HepG2 (cell line): ENCODE measurements at regions not wholly inside any gene's neighbourhood (a gene's known extent, or its start where the extent isn't known, plus 50 kb on each side); places are given as distances from the start of the nearest gene placed in this dataset.

Experiments
- ATAC-seq: fragments of 200-7000 bp; cut with Tn5 transposase; 3 replicates; pipeline ENCODE4 v1.9.1; 2020; ENCODE audit warnings: mild to moderate bottlenecking, moderate library complexity
- BruUV-seq: library from RNA; stranded (reverse); fragments of 400-500 nt; replicated peaks from 2 replicates; lab custom pipeline; 2021; lab: Mats Ljungman, UMichigan
- CTCF ChIA-PET: fragments of 300-600 bp; formaldehyde crosslinking; extraction: SDS; loops from one replicate; lab custom pipeline; 2021; ENCODE audit warnings: low total read pairs, inconsistent platforms, low intra/inter-chr PET ratio; lab: Yijun Ruan, JAX
- POLR2A ChIA-PET: fragments of 350-600 bp; sonication (Branson Sonifier 250); formaldehyde crosslinking; loops from one replicate; lab custom pipeline; 2020; ENCODE audit warnings: antibody characterized with exemption, inconsistent platforms; lab: Yijun Ruan, JAX
- DNase-seq: peaks from one replicate; pipeline ENCODE4 v3.0.0-alpha.2; 2015; ENCODE audit warnings: low spot score
- FAIRE-seq: peaks from 3 replicates; lab custom pipeline; 2011; peaks lifted over from hg19 to GRCh38; lab: Jason Lieb, UNC
- H2AFZ ChIP-seq: one replicate; pipeline ENCODE4 v1.6.1; 2011; ENCODE audit warnings: low read length, inconsistent platforms
- H3K27ac ChIP-seq: fragments of 300-600 bp; 3 replicates; pipeline ENCODE4 v1.8.0; 2011; ENCODE audit warnings: mixed run types, mild to moderate bottlenecking, mixed read lengths, low read length, inconsistent platforms; ENCODE audit not compliant: insufficient read depth; ENCODE audit errors: extremely low read length
- H3K27me3 ChIP-seq, 2 experiments: fragments of 200-600 bp in 1 of 2; 2 replicates in 1 of 2; 3 replicates in 1 of 2; pipeline versions ENCODE4 v1.6.0 to v1.8.0; 2011; ENCODE audit warnings: low read length in 2 of 2, mild to moderate bottlenecking in 2 of 2, moderate library complexity in 2 of 2, inconsistent platforms in 1 of 2; ENCODE audit not compliant: insufficient read depth in 2 of 2, control insufficient read depth in 1 of 2
- H3K36me3 ChIP-seq, 2 experiments: fragments of 200-600 bp in 1 of 2; replicated peaks in 1 of 2; 2 replicates in 1 of 2; 3 replicates in 1 of 2; pipeline versions ENCODE4 v1.5.1 to v1.8.0; 2011; ENCODE audit warnings: low read length in 2 of 2, inconsistent platforms in 1 of 2; ENCODE audit not compliant: insufficient read depth in 2 of 2, control insufficient read depth in 1 of 2
- H3K4me1 ChIP-seq: 2 replicates; pipeline ENCODE4 v1.5.1; 2012; ENCODE audit warnings: low read length, inconsistent platforms; ENCODE audit not compliant: insufficient read depth
- H3K4me2 ChIP-seq: 2 replicates; pipeline ENCODE4 v1.6.0; 2011; ENCODE audit warnings: low read depth, low read length, inconsistent platforms
- H3K4me3 ChIP-seq, 3 experiments: fragments of 200-600 bp in 1 of 3; sonication (generic), shearing (Covaris generic) in 1 of 3; replicated peaks in 1 of 3; 2 replicates each; pipeline ENCODE4 v1.5.1; 2011 to 2016; ENCODE audit warnings: low read length in 3 of 3, inconsistent platforms in 2 of 3, low read depth in 2 of 3, mild to moderate bottlenecking in 2 of 3, control low read depth in 1 of 3, mixed read lengths in 1 of 3; ENCODE audit not compliant: insufficient read depth in 1 of 3
- H3K79me2 ChIP-seq: one replicate; pipeline ENCODE4 v1.6.1; 2011; ENCODE audit warnings: low read length, inconsistent platforms; ENCODE audit not compliant: insufficient read depth
- H3K9ac ChIP-seq: 2 replicates; pipeline ENCODE4 v1.6.0; 2011; ENCODE audit warnings: mild to moderate bottlenecking, low read depth, low read length, inconsistent platforms; ENCODE audit not compliant: insufficient read depth
- H3K9me3 ChIP-seq: 2 replicates; pipeline ENCODE4 v1.5.1; 2012; ENCODE audit warnings: mild to moderate bottlenecking, low read length
- H4K20me1 ChIP-seq: 2 replicates; pipeline ENCODE4 v1.6.0; 2011; ENCODE audit warnings: inconsistent platforms, mild to moderate bottlenecking, low read length, moderate library complexity; ENCODE audit not compliant: insufficient read depth
- FOSL2 ChIP-seq: sonication (generic); formaldehyde crosslinking; IDR thresholded peaks from 2 replicates; pipeline ENCODE4 v1.4.0; 2020; ENCODE audit warnings: missing genetic modification reagents
- PPARG ChIP-seq: conservative IDR thresholded peaks from 2 replicates; pipeline ENCODE4 v1.6.1; 2016; ENCODE audit warnings: missing biosample characterization, missing genetic modification reagents
- TARDBP ChIP-seq: sonication (generic); formaldehyde crosslinking; IDR thresholded peaks from 2 replicates; pipeline ENCODE4 v1.8.0; 2022; ENCODE audit warnings: mild to moderate bottlenecking, missing genetic modification reagents
- XBP1 ChIP-seq: sonication (generic); formaldehyde crosslinking; IDR thresholded peaks from 2 replicates; pipeline ENCODE4 v1.5.0; 2020; ENCODE audit warnings: missing genetic modification reagents
- ZNF776 ChIP-seq: sonication (generic); formaldehyde crosslinking; IDR thresholded peaks from 2 replicates; pipeline ENCODE4 v1.4.0; 2020; ENCODE audit warnings: mild to moderate bottlenecking, missing genetic modification reagents
- WGBS: methylation state at CpG from one replicate; pipeline ENCODE4 v1.1.6; 2017; ENCODE audit warnings: low lambda C conversion rate; 5-methylcytosine and 5-hydroxymethylcytosine counted together
- in situ Hi-C: cut with HindIII; loops from 2 replicates; pipeline ENCODE4 v1.10.0; 2017; ENCODE audit warnings: low pct_unique_long_range_greater_than_20kb; ENCODE audit not compliant: extremely low pct_ligation_motif_present
- intact Hi-C: fragments of 100-400 bp; cut with micrococcal nuclease; formaldehyde crosslinking; loops from one replicate; pipeline ENCODE4 v1.10.0; 2022; ENCODE audit not compliant: unreplicated experiment
- TF ChIP-seq, protein P1 (sequence below): sonication (generic); formaldehyde crosslinking; IDR thresholded peaks from 2 replicates; pipeline ENCODE4 v1.5.1; 2020; ENCODE audit warnings: mild to moderate bottlenecking, missing genetic modification reagents, borderline replicate concordance
- TF ChIP-seq, protein P2 (sequence below): sonication (generic); formaldehyde crosslinking; IDR thresholded peaks from 2 replicates; pipeline ENCODE4 v1.4.0; 2020; ENCODE audit warnings: missing genetic modification reagents

DNA sequence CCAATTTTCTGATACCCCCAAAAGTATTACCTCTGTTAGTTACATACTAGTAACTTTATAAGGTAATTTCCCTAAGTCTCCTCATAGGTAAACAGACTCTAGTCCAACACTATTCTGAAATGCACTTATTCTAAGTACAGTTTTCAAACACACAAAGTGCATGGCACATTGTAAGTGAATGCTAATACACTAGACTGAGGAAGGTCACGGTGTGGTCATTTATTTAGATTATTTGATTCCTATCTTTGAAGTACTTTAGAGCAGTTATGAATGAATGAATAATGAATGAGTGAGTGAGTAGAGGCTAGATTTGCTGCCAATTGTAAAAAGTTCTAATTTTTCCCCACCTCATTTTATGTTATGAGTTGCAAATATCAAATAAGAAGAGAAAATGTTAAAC, 132.8 kb upstream of the UGT8 start (continued):
- TF ChIP-seq, protein P1, sequence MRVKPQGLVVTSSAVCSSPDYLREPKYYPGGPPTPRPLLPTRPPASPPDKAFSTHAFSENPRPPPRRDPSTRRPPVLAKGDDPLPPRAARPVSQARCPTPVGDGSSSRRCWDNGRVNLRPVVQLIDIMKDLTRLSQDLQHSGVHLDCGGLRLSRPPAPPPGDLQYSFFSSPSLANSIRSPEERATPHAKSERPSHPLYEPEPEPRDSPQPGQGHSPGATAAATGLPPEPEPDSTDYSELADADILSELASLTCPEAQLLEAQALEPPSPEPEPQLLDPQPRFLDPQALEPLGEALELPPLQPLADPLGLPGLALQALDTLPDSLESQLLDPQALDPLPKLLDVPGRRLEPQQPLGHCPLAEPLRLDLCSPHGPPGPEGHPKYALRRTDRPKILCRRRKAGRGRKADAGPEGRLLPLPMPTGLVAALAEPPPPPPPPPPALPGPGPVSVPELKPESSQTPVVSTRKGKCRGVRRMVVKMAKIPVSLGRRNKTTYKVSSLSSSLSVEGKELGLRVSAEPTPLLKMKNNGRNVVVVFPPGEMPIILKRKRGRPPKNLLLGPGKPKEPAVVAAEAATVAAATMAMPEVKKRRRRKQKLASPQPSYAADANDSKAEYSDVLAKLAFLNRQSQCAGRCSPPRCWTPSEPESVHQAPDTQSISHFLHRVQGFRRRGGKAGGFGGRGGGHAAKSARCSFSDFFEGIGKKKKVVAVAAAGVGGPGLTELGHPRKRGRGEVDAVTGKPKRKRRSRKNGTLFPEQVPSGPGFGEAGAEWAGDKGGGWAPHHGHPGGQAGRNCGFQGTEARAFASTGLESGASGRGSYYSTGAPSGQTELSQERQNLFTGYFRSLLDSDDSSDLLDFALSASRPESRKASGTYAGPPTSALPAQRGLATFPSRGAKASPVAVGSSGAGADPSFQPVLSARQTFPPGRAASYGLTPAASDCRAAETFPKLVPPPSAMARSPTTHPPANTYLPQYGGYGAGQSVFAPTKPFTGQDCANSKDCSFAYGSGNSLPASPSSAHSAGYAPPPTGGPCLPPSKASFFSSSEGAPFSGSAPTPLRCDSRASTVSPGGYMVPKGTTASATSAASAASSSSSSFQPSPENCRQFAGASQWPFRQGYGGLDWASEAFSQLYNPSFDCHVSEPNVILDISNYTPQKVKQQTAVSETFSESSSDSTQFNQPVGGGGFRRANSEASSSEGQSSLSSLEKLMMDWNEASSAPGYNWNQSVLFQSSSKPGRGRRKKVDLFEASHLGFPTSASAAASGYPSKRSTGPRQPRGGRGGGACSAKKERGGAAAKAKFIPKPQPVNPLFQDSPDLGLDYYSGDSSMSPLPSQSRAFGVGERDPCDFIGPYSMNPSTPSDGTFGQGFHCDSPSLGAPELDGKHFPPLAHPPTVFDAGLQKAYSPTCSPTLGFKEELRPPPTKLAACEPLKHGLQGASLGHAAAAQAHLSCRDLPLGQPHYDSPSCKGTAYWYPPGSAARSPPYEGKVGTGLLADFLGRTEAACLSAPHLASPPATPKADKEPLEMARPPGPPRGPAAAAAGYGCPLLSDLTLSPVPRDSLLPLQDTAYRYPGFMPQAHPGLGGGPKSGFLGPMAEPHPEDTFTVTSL (CRISPR knock-in tag) = no peak
- no peak for TF ChIP-seq ZNF776 (CRISPR knock-in tag)
- no peak for TF ChIP-seq PPARG (CRISPR knock-in tag)
- no peak for TF ChIP-seq TARDBP (CRISPR knock-in tag)
- TF ChIP-seq XBP1 (CRISPR knock-in tag) = no peak

DNA sequence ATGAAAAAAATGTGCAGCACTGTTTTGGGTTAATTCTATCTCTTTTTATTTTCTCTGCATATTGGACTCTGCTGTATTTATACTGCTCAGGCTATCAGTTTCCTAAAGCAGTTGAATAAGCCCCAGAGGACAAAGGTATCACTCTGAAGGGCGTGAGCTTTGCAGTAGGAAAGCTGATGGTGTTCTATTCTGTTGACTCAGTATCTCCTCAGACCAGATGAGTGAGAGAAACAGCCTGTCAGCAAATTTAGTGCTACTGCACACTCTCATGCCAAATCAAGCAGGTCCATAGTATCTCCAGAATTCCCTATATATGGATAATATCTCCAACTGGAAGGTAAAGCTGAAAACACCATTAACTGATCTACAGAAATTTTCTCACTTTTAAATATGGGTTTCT, 132.3 kb upstream of the UGT8 start:
- ChIA-PET CTCF (no interaction called here), POLR2A (no interaction called here)
- no peaks in the 10 kb centered on the region for H4K20me1 ChIP-seq
- no peak overlapping the region for H3K9ac ChIP-seq
- no peak for FAIRE-seq
- no peaks in the 10 kb centered on the region for H3K36me3 ChIP-seq
- no peak overlapping the region for H3K4me3 ChIP-seq
- H3K27ac ChIP-seq = no peak overlapping the region
- no peaks in the 10 kb centered on the region for H3K79me2 ChIP-seq
- no peak for ATAC-seq
- no TSS peak for BruUV-seq
- intact Hi-C loops = no loop called here
- no peak overlapping the region for H2AFZ ChIP-seq
- H3K4me2 ChIP-seq = no peak overlapping the region
- no peaks in the 10 kb centered on the region for H3K4me1 ChIP-seq
- 0% methylated on average over 1 of the region's 1 CpG for WGBS
- H3K27me3 ChIP-seq = no peaks in the 10 kb centered on the region
- in situ Hi-C loops = no loop called here
- no peaks in the 10 kb centered on the region for H3K9me3 ChIP-seq
- DNase-seq = no peak
- no peak for TF ChIP-seq FOSL2
- TF ChIP-seq, protein P1 (CRISPR knock-in tag) = no peak
- TF ChIP-seq, protein P2, sequence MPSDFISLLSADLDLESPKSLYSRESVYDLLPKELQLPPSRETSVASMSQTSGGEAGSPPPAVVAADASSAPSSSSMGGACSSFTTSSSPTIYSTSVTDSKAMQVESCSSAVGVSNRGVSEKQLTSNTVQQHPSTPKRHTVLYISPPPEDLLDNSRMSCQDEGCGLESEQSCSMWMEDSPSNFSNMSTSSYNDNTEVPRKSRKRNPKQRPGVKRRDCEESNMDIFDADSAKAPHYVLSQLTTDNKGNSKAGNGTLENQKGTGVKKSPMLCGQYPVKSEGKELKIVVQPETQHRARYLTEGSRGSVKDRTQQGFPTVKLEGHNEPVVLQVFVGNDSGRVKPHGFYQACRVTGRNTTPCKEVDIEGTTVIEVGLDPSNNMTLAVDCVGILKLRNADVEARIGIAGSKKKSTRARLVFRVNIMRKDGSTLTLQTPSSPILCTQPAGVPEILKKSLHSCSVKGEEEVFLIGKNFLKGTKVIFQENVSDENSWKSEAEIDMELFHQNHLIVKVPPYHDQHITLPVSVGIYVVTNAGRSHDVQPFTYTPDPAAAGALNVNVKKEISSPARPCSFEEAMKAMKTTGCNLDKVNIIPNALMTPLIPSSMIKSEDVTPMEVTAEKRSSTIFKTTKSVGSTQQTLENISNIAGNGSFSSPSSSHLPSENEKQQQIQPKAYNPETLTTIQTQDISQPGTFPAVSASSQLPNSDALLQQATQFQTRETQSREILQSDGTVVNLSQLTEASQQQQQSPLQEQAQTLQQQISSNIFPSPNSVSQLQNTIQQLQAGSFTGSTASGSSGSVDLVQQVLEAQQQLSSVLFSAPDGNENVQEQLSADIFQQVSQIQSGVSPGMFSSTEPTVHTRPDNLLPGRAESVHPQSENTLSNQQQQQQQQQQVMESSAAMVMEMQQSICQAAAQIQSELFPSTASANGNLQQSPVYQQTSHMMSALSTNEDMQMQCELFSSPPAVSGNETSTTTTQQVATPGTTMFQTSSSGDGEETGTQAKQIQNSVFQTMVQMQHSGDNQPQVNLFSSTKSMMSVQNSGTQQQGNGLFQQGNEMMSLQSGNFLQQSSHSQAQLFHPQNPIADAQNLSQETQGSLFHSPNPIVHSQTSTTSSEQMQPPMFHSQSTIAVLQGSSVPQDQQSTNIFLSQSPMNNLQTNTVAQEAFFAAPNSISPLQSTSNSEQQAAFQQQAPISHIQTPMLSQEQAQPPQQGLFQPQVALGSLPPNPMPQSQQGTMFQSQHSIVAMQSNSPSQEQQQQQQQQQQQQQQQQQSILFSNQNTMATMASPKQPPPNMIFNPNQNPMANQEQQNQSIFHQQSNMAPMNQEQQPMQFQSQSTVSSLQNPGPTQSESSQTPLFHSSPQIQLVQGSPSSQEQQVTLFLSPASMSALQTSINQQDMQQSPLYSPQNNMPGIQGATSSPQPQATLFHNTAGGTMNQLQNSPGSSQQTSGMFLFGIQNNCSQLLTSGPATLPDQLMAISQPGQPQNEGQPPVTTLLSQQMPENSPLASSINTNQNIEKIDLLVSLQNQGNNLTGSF = no peak
